SK-N-SH treated with all-trans-retinoic acid at 6 μM for 48 hours (cell line): ENCODE measurements at regions not wholly inside any gene's neighbourhood (a gene's known extent, or its start where the extent isn't known, plus 50 kb on each side); places are given as distances from the start of the nearest gene placed in this dataset.

ENCODE experiments used
- CREB5 ChIP-seq: fragments of 250-450 bp; sonication (Bioruptor Pico); IDR thresholded peaks from 2 replicates; pipeline ENCODE4 v1.5.1; 2020; ENCODE audit warnings: low read depth, mild to moderate bottlenecking, moderate library complexity
- CSRNP3 ChIP-seq: fragments of 250-450 bp; sonication (Bioruptor Pico); IDR thresholded peaks from 2 replicates; pipeline ENCODE4 v1.5.1; 2021; ENCODE audit warnings: mild to moderate bottlenecking, moderate library complexity
- OSR1 ChIP-seq: fragments of 250-450 bp; sonication (Bioruptor Pico); IDR thresholded peaks from 2 replicates; pipeline ENCODE4 v1.8.0; 2022; ENCODE audit warnings: moderate library complexity, mild to moderate bottlenecking, inconsistent platforms
- PATZ1 ChIP-seq: fragments of 250-450 bp; sonication (Bioruptor Pico); IDR thresholded peaks from 2 replicates; pipeline ENCODE4 v1.8.0; 2020; ENCODE audit warnings: mild to moderate bottlenecking, moderate library complexity, borderline replicate concordance
- PPARA ChIP-seq: fragments of 250-450 bp; sonication (Bioruptor Pico); IDR thresholded peaks from 2 replicates; pipeline ENCODE4 v1.5.0; 2020; ENCODE audit warnings: mild to moderate bottlenecking, borderline replicate concordance
- TOX ChIP-seq: fragments of 250-450 bp; sonication (Bioruptor Pico); IDR thresholded peaks from 2 replicates; pipeline ENCODE4 v1.8.0; 2021; ENCODE audit warnings: mild to moderate bottlenecking, moderate library complexity, borderline replicate concordance
- ZFP3 ChIP-seq: fragments of 250-450 bp; sonication (Bioruptor Pico); IDR thresholded peaks from 2 replicates; pipeline ENCODE4 v1.5.0; 2020; ENCODE audit warnings: mild to moderate bottlenecking, moderate library complexity
- ZFP30 ChIP-seq: fragments of 450-650 bp; formaldehyde crosslinking; IDR thresholded peaks from 2 replicates; pipeline ENCODE4 v1.5.0; 2022; ENCODE audit warnings: mild to moderate bottlenecking, moderate library complexity
- ZNF565 ChIP-seq: fragments of 450-650 bp; formaldehyde crosslinking; conservative IDR thresholded peaks from 2 replicates; pipeline ENCODE4 v1.5.0; 2020; ENCODE audit warnings: low read depth, mild to moderate bottlenecking, moderate library complexity
- ZNF70 ChIP-seq: fragments of 450-650 bp; formaldehyde crosslinking; IDR thresholded peaks from 2 replicates; pipeline ENCODE4 v1.5.0; 2020; ENCODE audit warnings: mild to moderate bottlenecking, moderate library complexity
- ZNF8 ChIP-seq: fragments of 450-650 bp; formaldehyde crosslinking; IDR thresholded peaks from 2 replicates; pipeline ENCODE4 v1.5.0; 2020; ENCODE audit warnings: mild to moderate bottlenecking, moderate library complexity

- no peak for TF ChIP-seq CSRNP3 (CRISPR knock-in tag)
- no peak for TF ChIP-seq TOX (CRISPR knock-in tag)
- no peak for TF ChIP-seq ZNF70 (CRISPR knock-in tag)
- no peak for TF ChIP-seq PPARA (CRISPR knock-in tag)
- no peak for TF ChIP-seq ZNF8 (CRISPR knock-in tag)
- TF ChIP-seq ZNF565: no peak
- no peak for TF ChIP-seq ZFP3 (CRISPR knock-in tag)
- TF ChIP-seq OSR1: no peak
- no peak for TF ChIP-seq CREB5
- no peak for TF ChIP-seq PATZ1 (CRISPR knock-in tag)
- no peak for TF ChIP-seq ZFP30 (CRISPR knock-in tag)
Measured at GRCh38 chr13:99436686-99437416, 64.4 kb upstream of the TM9SF2 start.
